ENCODE measurements at regions not wholly inside any gene's neighbourhood (a gene's known extent, or its start where the extent isn't known, plus 50 kb on each side); places are given as distances from the start of the nearest gene placed in this dataset.
A peak's percentile ranks its signal among the peaks of the same experiment; 100 is the strongest.

DNA sequence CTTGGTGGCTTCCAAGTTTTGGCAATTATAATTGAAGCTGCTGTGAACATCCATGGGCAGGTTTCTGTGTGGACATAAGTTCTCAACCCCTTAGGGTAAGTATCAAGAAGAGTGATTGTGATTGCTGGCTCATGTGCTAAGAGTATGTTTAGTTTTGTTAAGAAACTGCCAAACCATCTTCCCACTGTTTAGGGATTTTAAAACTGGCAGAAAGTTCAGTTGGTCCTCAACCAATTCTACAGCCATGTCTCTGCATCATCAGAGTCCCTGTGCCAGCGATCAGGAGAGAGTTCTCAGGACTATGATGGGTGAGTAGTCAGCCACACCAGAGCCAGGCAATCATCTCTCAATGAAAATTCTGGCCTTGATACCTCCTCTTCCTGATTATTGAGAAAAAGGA, 193.8 kb downstream of the ZC3H11B start:
- TF ChIP-seq, protein P1, sequence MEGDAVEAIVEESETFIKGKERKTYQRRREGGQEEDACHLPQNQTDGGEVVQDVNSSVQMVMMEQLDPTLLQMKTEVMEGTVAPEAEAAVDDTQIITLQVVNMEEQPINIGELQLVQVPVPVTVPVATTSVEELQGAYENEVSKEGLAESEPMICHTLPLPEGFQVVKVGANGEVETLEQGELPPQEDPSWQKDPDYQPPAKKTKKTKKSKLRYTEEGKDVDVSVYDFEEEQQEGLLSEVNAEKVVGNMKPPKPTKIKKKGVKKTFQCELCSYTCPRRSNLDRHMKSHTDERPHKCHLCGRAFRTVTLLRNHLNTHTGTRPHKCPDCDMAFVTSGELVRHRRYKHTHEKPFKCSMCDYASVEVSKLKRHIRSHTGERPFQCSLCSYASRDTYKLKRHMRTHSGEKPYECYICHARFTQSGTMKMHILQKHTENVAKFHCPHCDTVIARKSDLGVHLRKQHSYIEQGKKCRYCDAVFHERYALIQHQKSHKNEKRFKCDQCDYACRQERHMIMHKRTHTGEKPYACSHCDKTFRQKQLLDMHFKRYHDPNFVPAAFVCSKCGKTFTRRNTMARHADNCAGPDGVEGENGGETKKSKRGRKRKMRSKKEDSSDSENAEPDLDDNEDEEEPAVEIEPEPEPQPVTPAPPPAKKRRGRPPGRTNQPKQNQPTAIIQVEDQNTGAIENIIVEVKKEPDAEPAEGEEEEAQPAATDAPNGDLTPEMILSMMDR (conservative IDR thresholded peaks at IDR 0.05; ENCODE audit: low read depth, low read length), result no peak
- H3K4me3 ChIP-seq (ENCODE audit: low read depth, low read length), result no peak overlapping the region

DNA sequence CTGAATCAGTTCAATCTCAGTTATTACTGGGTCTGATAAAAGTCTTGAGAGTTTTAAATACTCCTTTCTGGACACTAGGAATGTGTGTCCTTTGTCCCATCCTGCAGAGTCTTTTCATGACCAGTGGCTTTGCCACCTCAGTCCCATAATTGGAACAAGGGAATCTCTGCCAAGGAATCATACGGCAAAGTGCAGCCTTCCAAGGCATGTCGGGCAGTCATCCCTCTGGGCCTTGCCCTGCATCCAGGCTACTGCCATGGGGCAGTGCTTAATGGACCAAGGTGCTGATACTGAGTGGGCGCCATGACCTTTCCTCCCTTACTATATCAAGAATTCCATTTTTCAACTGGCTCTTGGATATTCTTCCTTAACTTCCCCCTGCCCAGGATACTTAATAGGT, 195.3 kb downstream of the ZC3H11B start:
- no peak for DNase-seq (ENCODE audit: low read depth)
- no peak overlapping the region for H3K4me3 ChIP-seq (ENCODE audit: low read depth, low read length)
- TF ChIP-seq, protein P1 (conservative IDR thresholded peaks at IDR 0.05; ENCODE audit: low read depth, low read length), result no peak

More for the DNA sequence above, 193.8 kb downstream of the ZC3H11B start:
- DNase-seq (ENCODE audit: low read depth), result no peak

DNA sequence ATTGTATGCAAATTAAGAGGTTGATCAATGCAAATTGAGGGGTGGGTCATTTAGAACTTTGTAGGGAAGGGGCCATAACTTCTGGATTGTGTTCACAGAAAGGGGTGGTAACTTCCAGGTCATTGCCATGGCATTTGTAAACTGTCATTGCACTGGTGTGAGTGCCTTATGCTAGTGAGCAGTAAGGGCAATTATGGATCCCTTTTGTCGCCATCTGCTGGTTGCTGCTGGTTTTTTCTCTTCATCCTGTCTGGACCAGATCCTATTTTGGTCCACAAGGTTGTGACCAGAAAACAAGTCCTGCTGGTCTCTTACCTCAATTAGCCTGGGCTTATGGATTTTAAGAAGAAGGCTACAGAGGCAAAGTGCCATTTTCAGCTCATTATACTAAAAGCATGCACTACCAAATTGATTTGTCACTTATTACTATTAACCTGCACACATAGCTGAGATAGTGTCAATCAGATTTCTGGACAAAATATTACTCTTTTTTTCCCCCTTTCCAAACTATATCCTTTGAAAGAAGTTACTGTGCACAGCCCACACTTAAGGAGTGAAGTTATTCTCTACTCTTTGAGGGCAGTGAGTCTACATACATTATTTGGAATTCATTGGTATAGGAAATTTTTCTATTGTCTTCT, 196.2 kb downstream of the ZC3H11B start:
- DNase-seq (ENCODE audit: low read depth), result peak; percentile 75
- H3K4me3 ChIP-seq (ENCODE audit: low read depth, low read length), result no peak overlapping the region
- TF ChIP-seq, protein P1 (conservative IDR thresholded peaks at IDR 0.05; ENCODE audit: low read depth, low read length), result peak; percentile 81

DNA sequence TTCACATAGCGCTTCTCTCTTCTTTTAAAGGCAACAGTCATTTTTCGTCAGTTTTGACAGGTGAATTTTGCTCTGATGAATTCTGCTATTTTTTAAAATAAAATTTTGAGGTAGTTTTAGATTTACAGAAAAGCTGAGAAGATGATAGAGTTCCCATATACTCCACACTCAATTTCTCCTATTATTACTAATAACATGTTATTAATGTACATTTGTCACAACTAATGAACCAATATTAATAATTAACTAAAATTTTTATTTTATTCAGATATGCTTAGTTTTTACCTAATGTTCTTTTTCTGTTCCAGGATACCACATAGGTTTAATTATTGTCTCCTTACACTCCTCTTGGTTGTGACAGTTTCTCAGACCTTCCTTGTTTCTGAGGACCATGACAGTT, 197.0 kb downstream of the ZC3H11B start:
- DNase-seq (ENCODE audit: low read depth), result no peak
- H3K4me3 ChIP-seq (ENCODE audit: low read depth, low read length), result no peak overlapping the region
- TF ChIP-seq, protein P1 (conservative IDR thresholded peaks at IDR 0.05; ENCODE audit: low read depth, low read length), result no peak

DNA sequence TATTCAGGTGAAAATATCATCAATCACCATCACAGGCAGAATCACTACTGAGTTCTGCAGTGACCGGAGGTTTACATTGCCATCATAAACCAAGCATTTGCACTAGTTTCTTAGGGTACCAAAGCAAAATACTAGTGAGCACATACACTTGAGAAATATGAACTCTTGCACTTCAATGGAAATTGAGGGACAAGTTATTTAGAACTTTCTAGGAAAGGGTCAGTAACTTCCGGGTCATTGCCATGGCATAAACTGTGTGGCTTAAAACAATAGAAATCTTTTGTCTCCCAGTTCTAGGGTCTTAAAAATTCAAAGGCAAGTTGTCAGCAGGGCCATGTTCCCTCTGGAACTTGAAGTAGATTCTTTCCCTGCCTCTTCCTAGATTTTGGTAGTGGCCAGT, 197.5 kb downstream of the ZC3H11B start:
- no peak overlapping the region for H3K4me3 ChIP-seq (ENCODE audit: low read depth, low read length)
- DNase-seq (ENCODE audit: low read depth), result no peak
- TF ChIP-seq, protein P1 (conservative IDR thresholded peaks at IDR 0.05; ENCODE audit: low read depth, low read length), result no peak

DNA sequence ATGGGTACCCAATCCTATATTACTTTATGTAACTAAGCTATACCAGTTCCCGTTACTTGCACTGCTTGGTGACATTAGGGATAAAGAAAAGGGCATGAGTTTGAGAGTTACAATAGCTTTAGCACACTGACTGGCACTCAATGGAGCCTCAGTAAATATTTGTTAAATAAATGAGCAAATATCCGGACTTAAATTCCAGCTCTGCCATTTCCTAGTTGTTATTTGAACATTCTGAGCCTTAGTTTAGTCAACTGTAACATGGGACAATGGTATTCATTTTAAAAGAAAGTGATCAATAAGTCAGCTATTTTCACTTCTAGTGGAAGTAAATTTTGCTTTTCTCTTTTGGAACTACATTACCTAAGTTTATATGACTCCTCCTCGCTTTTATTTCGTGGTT, 198.7 kb downstream of the ZC3H11B start:
- no peak for DNase-seq (ENCODE audit: low read depth)
- H3K4me3 ChIP-seq (ENCODE audit: low read depth, low read length), result no peak overlapping the region
- TF ChIP-seq, protein P1 (conservative IDR thresholded peaks at IDR 0.05; ENCODE audit: low read depth, low read length), result no peak

DNA sequence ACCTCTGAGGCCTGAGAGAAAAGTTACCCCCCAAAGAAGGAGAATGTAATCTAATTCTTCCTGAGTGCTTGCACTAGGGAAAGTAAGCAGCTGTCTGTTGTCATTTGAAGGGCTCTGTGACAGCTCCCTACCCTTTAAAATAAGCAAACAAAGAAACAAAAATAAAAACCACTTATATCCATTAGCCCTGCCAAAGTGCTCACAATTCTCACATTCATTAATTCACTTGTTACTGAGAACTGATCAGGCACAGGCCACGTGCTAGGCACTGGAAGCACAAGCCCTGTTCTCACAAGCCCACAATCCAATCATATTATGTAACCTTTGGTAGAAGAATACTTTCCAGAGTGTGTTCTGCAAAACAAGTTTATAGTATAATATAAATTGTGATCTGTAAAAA, 199.4 kb downstream of the ZC3H11B start:
- no peak for DNase-seq (ENCODE audit: low read depth)
- no peak overlapping the region for H3K4me3 ChIP-seq (ENCODE audit: low read depth, low read length)
- TF ChIP-seq, protein P1 (conservative IDR thresholded peaks at IDR 0.05; ENCODE audit: low read depth, low read length), result no peak

Data from choroid plexus epithelial cell (primary cell).